ENCODE measurements at regions not wholly inside any gene's neighbourhood (a gene's known extent, or its start where the extent isn't known, plus 50 kb on each side); places are given as distances from the start of the nearest gene placed in this dataset.

- TF ChIP-seq CTCF (IDR thresholded peaks at IDR 0.05) = no peak
- no peak for TF ChIP-seq POLR2A (IDR thresholded peaks at IDR 0.05)
Measured at GRCh38 chr20:6954219-6954618, 186.7 kb downstream of the BMP2 start.
